ENCODE measurements at regions not wholly inside any gene's neighbourhood (a gene's known extent, or its start where the extent isn't known, plus 50 kb on each side); places are given as distances from the start of the nearest gene placed in this dataset.

DNA sequence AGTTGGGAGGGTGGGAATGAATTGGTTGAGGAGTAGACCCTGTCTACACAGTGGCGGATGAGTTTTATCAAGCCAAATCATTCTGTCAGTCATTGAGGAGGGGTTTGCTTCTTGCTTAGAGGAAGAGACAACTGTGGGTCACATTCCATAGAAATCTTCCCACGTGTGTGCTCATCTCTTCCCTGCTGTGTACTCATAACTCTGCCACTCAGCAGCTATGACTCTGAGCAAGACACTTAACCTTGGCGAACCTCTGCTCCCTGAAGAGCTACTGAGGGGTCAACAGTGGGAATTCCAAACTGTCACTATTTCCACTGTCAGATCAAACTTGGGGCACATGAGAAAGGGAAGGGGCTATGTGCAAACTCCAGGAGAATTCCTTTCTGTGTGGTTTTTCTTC is 72.6 kb upstream of the COX10 start:
- TF ChIP-seq, protein P1, sequence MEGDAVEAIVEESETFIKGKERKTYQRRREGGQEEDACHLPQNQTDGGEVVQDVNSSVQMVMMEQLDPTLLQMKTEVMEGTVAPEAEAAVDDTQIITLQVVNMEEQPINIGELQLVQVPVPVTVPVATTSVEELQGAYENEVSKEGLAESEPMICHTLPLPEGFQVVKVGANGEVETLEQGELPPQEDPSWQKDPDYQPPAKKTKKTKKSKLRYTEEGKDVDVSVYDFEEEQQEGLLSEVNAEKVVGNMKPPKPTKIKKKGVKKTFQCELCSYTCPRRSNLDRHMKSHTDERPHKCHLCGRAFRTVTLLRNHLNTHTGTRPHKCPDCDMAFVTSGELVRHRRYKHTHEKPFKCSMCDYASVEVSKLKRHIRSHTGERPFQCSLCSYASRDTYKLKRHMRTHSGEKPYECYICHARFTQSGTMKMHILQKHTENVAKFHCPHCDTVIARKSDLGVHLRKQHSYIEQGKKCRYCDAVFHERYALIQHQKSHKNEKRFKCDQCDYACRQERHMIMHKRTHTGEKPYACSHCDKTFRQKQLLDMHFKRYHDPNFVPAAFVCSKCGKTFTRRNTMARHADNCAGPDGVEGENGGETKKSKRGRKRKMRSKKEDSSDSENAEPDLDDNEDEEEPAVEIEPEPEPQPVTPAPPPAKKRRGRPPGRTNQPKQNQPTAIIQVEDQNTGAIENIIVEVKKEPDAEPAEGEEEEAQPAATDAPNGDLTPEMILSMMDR (IDR thresholded peaks at IDR 0.05): no peak
- no peak for TF ChIP-seq POLR2AphosphoS5 (IDR thresholded peaks at IDR 0.05)

Data from esophagus muscularis mucosa (tissue), 3 donors.